Keratinocyte (primary cell): ENCODE measurements at regions not wholly inside any gene's neighbourhood (a gene's known extent, or its start where the extent isn't known, plus 50 kb on each side); places are given as distances from the start of the nearest gene placed in this dataset.

Source experiments
- EZH2 ChIP-seq: IDR thresholded peaks from one replicate; pipeline ENCODE4 v1.6.1; 2012; ENCODE audit warnings: inconsistent platforms, mild to moderate bottlenecking, low read length, moderate library complexity
- TF ChIP-seq, protein P1 (sequence below), 3 experiments: IDR thresholded peaks in 1 of 3; conservative IDR thresholded peaks in 1 of 3; optimal IDR thresholded peaks in 1 of 3; 2 replicates in 2 of 3; 3 replicates in 1 of 3; pipeline versions ENCODE3 to v1.5.1; 2011; ENCODE audit warnings: low read length in 3 of 3, mild to moderate bottlenecking in 3 of 3, moderate library complexity in 2 of 3, control low read depth in 1 of 3, inconsistent platforms in 1 of 3; ENCODE audit not compliant: insufficient read depth in 2 of 3; ENCODE audit errors: extremely low read depth in 1 of 3

DNA sequence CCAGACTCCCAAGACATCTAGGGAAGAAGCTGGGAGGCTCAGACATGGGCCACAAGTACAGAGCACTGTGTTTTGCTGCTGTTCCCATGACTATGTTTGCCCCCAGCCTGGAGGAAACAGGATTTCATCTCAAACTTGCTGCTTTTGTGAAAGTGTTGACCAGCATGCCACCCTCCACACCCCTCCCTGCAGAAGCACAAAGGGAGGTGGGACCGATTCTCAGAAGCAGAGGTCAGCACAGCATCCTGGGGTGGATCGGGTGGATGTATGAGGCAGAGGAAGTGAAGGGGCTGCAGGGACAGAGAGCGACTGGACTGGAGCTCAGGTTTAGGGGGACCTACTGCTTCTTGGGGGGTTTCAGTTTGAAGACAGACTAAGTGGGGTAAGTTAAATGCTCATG is 209.2 kb downstream of the ZNF516 start:
- TF ChIP-seq, protein P1, sequence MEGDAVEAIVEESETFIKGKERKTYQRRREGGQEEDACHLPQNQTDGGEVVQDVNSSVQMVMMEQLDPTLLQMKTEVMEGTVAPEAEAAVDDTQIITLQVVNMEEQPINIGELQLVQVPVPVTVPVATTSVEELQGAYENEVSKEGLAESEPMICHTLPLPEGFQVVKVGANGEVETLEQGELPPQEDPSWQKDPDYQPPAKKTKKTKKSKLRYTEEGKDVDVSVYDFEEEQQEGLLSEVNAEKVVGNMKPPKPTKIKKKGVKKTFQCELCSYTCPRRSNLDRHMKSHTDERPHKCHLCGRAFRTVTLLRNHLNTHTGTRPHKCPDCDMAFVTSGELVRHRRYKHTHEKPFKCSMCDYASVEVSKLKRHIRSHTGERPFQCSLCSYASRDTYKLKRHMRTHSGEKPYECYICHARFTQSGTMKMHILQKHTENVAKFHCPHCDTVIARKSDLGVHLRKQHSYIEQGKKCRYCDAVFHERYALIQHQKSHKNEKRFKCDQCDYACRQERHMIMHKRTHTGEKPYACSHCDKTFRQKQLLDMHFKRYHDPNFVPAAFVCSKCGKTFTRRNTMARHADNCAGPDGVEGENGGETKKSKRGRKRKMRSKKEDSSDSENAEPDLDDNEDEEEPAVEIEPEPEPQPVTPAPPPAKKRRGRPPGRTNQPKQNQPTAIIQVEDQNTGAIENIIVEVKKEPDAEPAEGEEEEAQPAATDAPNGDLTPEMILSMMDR (optimal IDR thresholded peaks at IDR 0.05 in 1 of 3, IDR thresholded peaks at IDR 0.05 in 1 of 3, conservative IDR thresholded peaks at IDR 0.05 in 1 of 3; ENCODE audit: extremely low read depth in 1 of 3, insufficient read depth in 2 of 3, low read length in 3 of 3), result no peak
- no peak for TF ChIP-seq EZH2
